ENCODE measurements at regions not wholly inside any gene's neighbourhood (a gene's known extent, or its start where the extent isn't known, plus 50 kb on each side); places are given as distances from the start of the nearest gene placed in this dataset.

DNA sequence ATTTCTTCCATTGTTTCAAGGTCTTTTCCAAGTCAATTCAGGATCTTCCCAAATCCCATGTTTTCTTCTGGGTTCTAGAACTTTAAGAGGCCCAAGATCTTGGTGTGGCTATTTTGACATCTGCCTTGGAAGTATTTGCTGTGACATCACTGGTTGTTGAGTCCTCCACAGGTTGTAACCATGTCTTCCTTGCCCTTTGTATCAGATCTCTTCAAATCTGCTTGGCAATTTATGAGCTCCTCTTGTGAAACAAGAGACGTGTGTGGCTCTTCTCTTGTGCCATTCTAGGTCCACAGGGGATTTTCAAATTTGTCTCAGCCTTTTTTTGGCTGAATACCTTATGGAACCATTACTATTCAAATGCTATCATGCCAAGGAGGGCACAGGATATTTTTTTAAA lies 60.3 kb upstream of the KCNK2 start:
- Mint-ChIP-seq H3K27ac (no peak overlapping the region), H3K4me3 (no peak overlapping the region), H3K9me3 (peaks cover 2% of the 10 kb centered on the region), H3K4me1 (no peaks in the 10 kb centered on the region), H3K36me3 (no peaks in the 10 kb centered on the region), H3K27me3 (ENCODE audit: insufficient read depth, low read depth) (no peaks in the 10 kb centered on the region)
- Histone ChIP-seq H2AFZ (replicated peaks) (no peak overlapping the region), H3K36me3 (no peaks in the 10 kb centered on the region), H3K79me2 (ENCODE audit: low read depth) (no peaks in the 10 kb centered on the region), H3K4me2 (no peak overlapping the region), H3K4me3 (no peak overlapping the region), H3K27me3 (no peaks in the 10 kb centered on the region), H3K4me1 (no peaks in the 10 kb centered on the region), H4K20me1 (ENCODE audit: low read depth) (no peaks in the 10 kb centered on the region), H3K9ac (no peak overlapping the region), H3F3A (ENCODE audit: low read depth) (no peaks in the 10 kb centered on the region), H3K9me3 (ENCODE audit: low read depth) (no peaks in the 10 kb centered on the region), H3K27ac (no peak overlapping the region)
- no peak for TF ChIP-seq EZH2 (IDR thresholded peaks at IDR 0.05)
- TF ChIP-seq EZH2phosphoT487 (IDR thresholded peaks at IDR 0.05): no peak
- no peak for TF ChIP-seq CTCF (IDR thresholded peaks at IDR 0.05)
- no peak for DNase-seq (ENCODE audit: low spot score)

- H2AFZ ChIP-seq (replicated peaks): no peak overlapping the region
- H3K27ac ChIP-seq: no peak overlapping the region
- Mint-ChIP-seq H3K4me3 (no peak overlapping the region), H3K9me3 (peaks cover 2% of the 10 kb centered on the region), H3K36me3 (no peaks in the 10 kb centered on the region), H3K27ac (no peak overlapping the region), H3K4me1 (no peaks in the 10 kb centered on the region), H3K27me3 (ENCODE audit: insufficient read depth, low read depth) (no peaks in the 10 kb centered on the region)
- H3K4me2 ChIP-seq: no peak overlapping the region
- H3K27me3 ChIP-seq: no peaks in the 10 kb centered on the region
- no peaks in the 10 kb centered on the region for H3K9me3 ChIP-seq (ENCODE audit: low read depth)
- H3F3A ChIP-seq (ENCODE audit: low read depth): no peaks in the 10 kb centered on the region
- no peaks in the 10 kb centered on the region for H3K36me3 ChIP-seq
- no peaks in the 10 kb centered on the region for H3K79me2 ChIP-seq (ENCODE audit: low read depth)
- no peaks in the 10 kb centered on the region for H3K4me1 ChIP-seq
- H4K20me1 ChIP-seq (ENCODE audit: low read depth): no peaks in the 10 kb centered on the region
- DNase-seq (ENCODE audit: low spot score): no peak
- TF ChIP-seq CTCF (IDR thresholded peaks at IDR 0.05) (no peak), EZH2phosphoT487 (IDR thresholded peaks at IDR 0.05) (no peak), EZH2 (IDR thresholded peaks at IDR 0.05) (no peak)
- no peak overlapping the region for H3K9ac ChIP-seq
- no peak overlapping the region for H3K4me3 ChIP-seq
Observed at GRCh38 chr1:215022741-215023141, 59.8 kb upstream of the KCNK2 start.

GRCh38 chr1:215023155-215023832 lies 59.2 kb upstream of the KCNK2 start:
- Histone ChIP-seq H3K79me2 (ENCODE audit: low read depth) (no peaks in the 10 kb centered on the region), H4K20me1 (ENCODE audit: low read depth) (no peaks in the 10 kb centered on the region), H3K36me3 (no peaks in the 10 kb centered on the region), H3K27me3 (no peaks in the 10 kb centered on the region), H3K4me2 (no peak overlapping the region), H2AFZ (replicated peaks) (no peak overlapping the region), H3K9ac (no peak overlapping the region), H3K4me3 (no peak overlapping the region), H3K4me1 (no peaks in the 10 kb centered on the region), H3K9me3 (ENCODE audit: low read depth) (no peaks in the 10 kb centered on the region), H3F3A (ENCODE audit: low read depth) (no peaks in the 10 kb centered on the region), H3K27ac (no peak overlapping the region)
- TF ChIP-seq EZH2phosphoT487 (IDR thresholded peaks at IDR 0.05) (no peak), EZH2 (IDR thresholded peaks at IDR 0.05) (no peak), CTCF (IDR thresholded peaks at IDR 0.05) (no peak)
- H3K4me3 Mint-ChIP-seq: no peak overlapping the region
- no peaks in the 10 kb centered on the region for H3K36me3 Mint-ChIP-seq
- no peak overlapping the region for H3K27ac Mint-ChIP-seq
- no peaks in the 10 kb centered on the region for H3K4me1 Mint-ChIP-seq
- peaks cover 2% of the 10 kb centered on the region for H3K9me3 Mint-ChIP-seq
- no peak for DNase-seq (ENCODE audit: low spot score)
- H3K27me3 Mint-ChIP-seq (ENCODE audit: insufficient read depth, low read depth): no peaks in the 10 kb centered on the region
